AG08396 (cell line): ENCODE measurements at regions not wholly inside any gene's neighbourhood (a gene's known extent, or its start where the extent isn't known, plus 50 kb on each side); places are given as distances from the start of the nearest gene placed in this dataset.

ENCODE experiments used
- DNase-seq: peaks from one replicate; pipeline ENCODE4 v3.0.0; 2012; ENCODE audit warnings: low spot score, mixed read lengths

GRCh38 chr18:45378308-45378707 is 237.0 kb upstream of the SLC14A2 start:
- no peak for DNase-seq

GRCh38 chr18:45378933-45379332 is 236.3 kb upstream of the SLC14A2 start:
- DNase-seq = no peak

GRCh38 chr18:45379903-45380302 is 235.4 kb upstream of the SLC14A2 start:
- DNase-seq = no peak

- DNase-seq = no peak
Observed at GRCh38 chr18:45381282-45381681, 234.0 kb upstream of the SLC14A2 start.

GRCh38 chr18:45383228-45383627 is 232.0 kb upstream of the SLC14A2 start:
- DNase-seq = no peak

- peak; percentile 38 for DNase-seq
Observed at GRCh38 chr18:45384137-45384961, 230.9 kb upstream of the SLC14A2 start.

- DNase-seq = no peak
Observed at GRCh38 chr18:45384962-45385315, 230.3 kb upstream of the SLC14A2 start.

GRCh38 chr18:45386041-45386655 is 229.1 kb upstream of the SLC14A2 start:
- DNase-seq = peak; percentile 17

GRCh38 chr18:45387229-45387628 is 228.0 kb upstream of the SLC14A2 start:
- DNase-seq = no peak

- no peak for DNase-seq
Observed at GRCh38 chr18:45398448-45398847, 216.8 kb upstream of the SLC14A2 start.

GRCh38 chr18:45399146-45399545 is 216.1 kb upstream of the SLC14A2 start:
- no peak for DNase-seq

- no peak for DNase-seq
Observed at GRCh38 chr18:45399643-45400042, 215.6 kb upstream of the SLC14A2 start.

GRCh38 chr18:45402485-45403056 is 212.7 kb upstream of the SLC14A2 start:
- DNase-seq = no peak

- no peak for DNase-seq
Observed at GRCh38 chr18:45403341-45404049, 211.8 kb upstream of the SLC14A2 start.

- no peak for DNase-seq
Observed at GRCh38 chr18:45408218-45408617, 207.1 kb upstream of the SLC14A2 start.

- no peak for DNase-seq
Observed at GRCh38 chr18:45409971-45410370, 205.3 kb upstream of the SLC14A2 start.

- no peak for DNase-seq
Observed at GRCh38 chr18:45412577-45412976, 202.7 kb upstream of the SLC14A2 start.

- no peak for DNase-seq
Observed at GRCh38 chr18:45413180-45413836, 202.0 kb upstream of the SLC14A2 start.

- no peak for DNase-seq
Observed at GRCh38 chr18:45415614-45416013, 199.7 kb upstream of the SLC14A2 start.

- DNase-seq = no peak
Observed at GRCh38 chr18:45416168-45416567, 199.1 kb upstream of the SLC14A2 start.

GRCh38 chr18:45417392-45417791 is 197.9 kb upstream of the SLC14A2 start:
- DNase-seq = no peak

GRCh38 chr18:45423659-45424058 is 191.6 kb upstream of the SLC14A2 start:
- DNase-seq = no peak
